ENCODE measurements at regions not wholly inside any gene's neighbourhood (a gene's known extent, or its start where the extent isn't known, plus 50 kb on each side); places are given as distances from the start of the nearest gene placed in this dataset.

DNA sequence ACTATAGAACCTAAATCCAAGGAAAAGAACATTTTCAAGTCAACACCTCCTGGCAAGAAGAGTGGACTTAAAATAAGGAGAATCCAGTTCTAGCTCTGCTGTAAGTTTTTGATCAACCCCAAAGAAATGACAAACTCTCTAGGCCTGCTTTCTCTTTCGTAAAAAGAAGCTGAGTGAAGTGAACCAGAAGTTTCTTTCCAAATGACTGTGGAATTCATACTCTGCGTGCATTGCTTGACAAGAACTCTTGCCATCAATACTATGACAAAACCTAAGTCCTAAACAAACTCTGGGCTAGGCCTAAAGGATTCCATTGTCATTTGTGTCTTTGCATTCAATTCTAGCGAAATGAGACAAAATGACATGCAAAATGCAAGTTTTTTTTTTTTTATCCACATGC is 187.5 kb upstream of the SOX9 start:
- TF ChIP-seq, protein P1, sequence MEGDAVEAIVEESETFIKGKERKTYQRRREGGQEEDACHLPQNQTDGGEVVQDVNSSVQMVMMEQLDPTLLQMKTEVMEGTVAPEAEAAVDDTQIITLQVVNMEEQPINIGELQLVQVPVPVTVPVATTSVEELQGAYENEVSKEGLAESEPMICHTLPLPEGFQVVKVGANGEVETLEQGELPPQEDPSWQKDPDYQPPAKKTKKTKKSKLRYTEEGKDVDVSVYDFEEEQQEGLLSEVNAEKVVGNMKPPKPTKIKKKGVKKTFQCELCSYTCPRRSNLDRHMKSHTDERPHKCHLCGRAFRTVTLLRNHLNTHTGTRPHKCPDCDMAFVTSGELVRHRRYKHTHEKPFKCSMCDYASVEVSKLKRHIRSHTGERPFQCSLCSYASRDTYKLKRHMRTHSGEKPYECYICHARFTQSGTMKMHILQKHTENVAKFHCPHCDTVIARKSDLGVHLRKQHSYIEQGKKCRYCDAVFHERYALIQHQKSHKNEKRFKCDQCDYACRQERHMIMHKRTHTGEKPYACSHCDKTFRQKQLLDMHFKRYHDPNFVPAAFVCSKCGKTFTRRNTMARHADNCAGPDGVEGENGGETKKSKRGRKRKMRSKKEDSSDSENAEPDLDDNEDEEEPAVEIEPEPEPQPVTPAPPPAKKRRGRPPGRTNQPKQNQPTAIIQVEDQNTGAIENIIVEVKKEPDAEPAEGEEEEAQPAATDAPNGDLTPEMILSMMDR (IDR thresholded peaks at IDR 0.05; ENCODE audit: low read length) = no peak
- no peak for TF ChIP-seq EZH2 (IDR thresholded peaks at IDR 0.05; ENCODE audit: borderline replicate concordance, low read length)

Data from OCI-LY1 (cell line).